Keratinocyte (primary cell): ENCODE measurements at regions not wholly inside any gene's neighbourhood (a gene's known extent, or its start where the extent isn't known, plus 50 kb on each side); places are given as distances from the start of the nearest gene placed in this dataset.

Source experiments
- EZH2 ChIP-seq: IDR thresholded peaks from one replicate; pipeline ENCODE4 v1.6.1; 2012; ENCODE audit warnings: inconsistent platforms, mild to moderate bottlenecking, low read length, moderate library complexity
- TF ChIP-seq, protein P1 (sequence below), 3 experiments: IDR thresholded peaks in 1 of 3; conservative IDR thresholded peaks in 1 of 3; optimal IDR thresholded peaks in 1 of 3; 2 replicates in 2 of 3; 3 replicates in 1 of 3; pipeline versions ENCODE3 to v1.5.1; 2011; ENCODE audit warnings: low read length in 3 of 3, mild to moderate bottlenecking in 3 of 3, moderate library complexity in 2 of 3, control low read depth in 1 of 3, inconsistent platforms in 1 of 3; ENCODE audit not compliant: insufficient read depth in 2 of 3; ENCODE audit errors: extremely low read depth in 1 of 3

DNA sequence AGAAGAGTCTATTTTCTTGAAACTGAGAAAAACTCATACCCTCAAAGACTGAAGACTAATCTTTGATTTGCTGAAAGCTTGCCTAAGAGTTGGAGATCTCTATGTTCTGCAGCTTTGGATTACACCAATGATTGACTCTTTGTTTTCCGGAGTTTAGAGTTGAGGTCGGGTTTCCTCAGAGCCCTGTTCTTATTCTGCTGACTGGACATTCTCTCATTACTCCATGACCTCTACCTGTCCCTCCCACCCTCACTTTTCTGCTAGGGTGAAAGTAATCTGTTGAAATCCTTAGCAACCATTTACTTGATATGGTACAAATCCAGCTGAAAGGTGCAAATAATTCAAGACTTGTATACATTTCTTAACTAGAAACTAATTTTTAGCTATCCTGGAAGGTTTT, 421.5 kb upstream of the FRG1 start:
- TF ChIP-seq, protein P1, sequence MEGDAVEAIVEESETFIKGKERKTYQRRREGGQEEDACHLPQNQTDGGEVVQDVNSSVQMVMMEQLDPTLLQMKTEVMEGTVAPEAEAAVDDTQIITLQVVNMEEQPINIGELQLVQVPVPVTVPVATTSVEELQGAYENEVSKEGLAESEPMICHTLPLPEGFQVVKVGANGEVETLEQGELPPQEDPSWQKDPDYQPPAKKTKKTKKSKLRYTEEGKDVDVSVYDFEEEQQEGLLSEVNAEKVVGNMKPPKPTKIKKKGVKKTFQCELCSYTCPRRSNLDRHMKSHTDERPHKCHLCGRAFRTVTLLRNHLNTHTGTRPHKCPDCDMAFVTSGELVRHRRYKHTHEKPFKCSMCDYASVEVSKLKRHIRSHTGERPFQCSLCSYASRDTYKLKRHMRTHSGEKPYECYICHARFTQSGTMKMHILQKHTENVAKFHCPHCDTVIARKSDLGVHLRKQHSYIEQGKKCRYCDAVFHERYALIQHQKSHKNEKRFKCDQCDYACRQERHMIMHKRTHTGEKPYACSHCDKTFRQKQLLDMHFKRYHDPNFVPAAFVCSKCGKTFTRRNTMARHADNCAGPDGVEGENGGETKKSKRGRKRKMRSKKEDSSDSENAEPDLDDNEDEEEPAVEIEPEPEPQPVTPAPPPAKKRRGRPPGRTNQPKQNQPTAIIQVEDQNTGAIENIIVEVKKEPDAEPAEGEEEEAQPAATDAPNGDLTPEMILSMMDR (optimal IDR thresholded peaks at IDR 0.05 in 1 of 3, IDR thresholded peaks at IDR 0.05 in 1 of 3, conservative IDR thresholded peaks at IDR 0.05 in 1 of 3; ENCODE audit: extremely low read depth in 1 of 3, insufficient read depth in 2 of 3, low read length in 3 of 3) = no peak
- TF ChIP-seq EZH2 = no peak
